HG03103 (cell line): ENCODE measurements at regions not wholly inside any gene's neighbourhood (a gene's known extent, or its start where the extent isn't known, plus 50 kb on each side); places are given as distances from the start of the nearest gene placed in this dataset.

Source experiments
- ATAC-seq: cut with Tn5 transposase; IDR thresholded peaks from one replicate; pipeline ENCODE4 v1.9.1; 2021; ENCODE audit warnings: low read depth; ENCODE audit not compliant: unreplicated experiment

GRCh38 chr2:12424219-12424618 lies 292.5 kb upstream of the TRIB2 start:
- no peak for ATAC-seq

- ATAC-seq: no peak
Observed at GRCh38 chr2:12424809-12425208, 291.9 kb upstream of the TRIB2 start.

- no peak for ATAC-seq
Observed at GRCh38 chr2:12428324-12428723, 288.4 kb upstream of the TRIB2 start.

- no peak for ATAC-seq
Observed at GRCh38 chr2:12428786-12429185, 287.9 kb upstream of the TRIB2 start.

- ATAC-seq: no peak
Observed at GRCh38 chr2:12429779-12430406, 286.8 kb upstream of the TRIB2 start.

- peak; percentile 91 for ATAC-seq
Observed at GRCh38 chr2:12430407-12431133, 286.2 kb upstream of the TRIB2 start.

- no peak for ATAC-seq
Observed at GRCh38 chr2:12432985-12433625, 283.6 kb upstream of the TRIB2 start.

- no peak for ATAC-seq
Observed at GRCh38 chr2:12433626-12433990, 283.1 kb upstream of the TRIB2 start.

GRCh38 chr2:12434630-12435098 lies 282.1 kb upstream of the TRIB2 start:
- no peak for ATAC-seq

GRCh38 chr2:12435430-12436222 lies 281.1 kb upstream of the TRIB2 start:
- no peak for ATAC-seq

GRCh38 chr2:12436483-12436882 lies 280.3 kb upstream of the TRIB2 start:
- no peak for ATAC-seq

- no peak for ATAC-seq
Observed at GRCh38 chr2:12436935-12437561, 279.7 kb upstream of the TRIB2 start.

- no peak for ATAC-seq
Observed at GRCh38 chr2:12440731-12441130, 276.0 kb upstream of the TRIB2 start.

- ATAC-seq: no peak
Observed at GRCh38 chr2:12441750-12442475, 274.8 kb upstream of the TRIB2 start.

GRCh38 chr2:12442476-12442847 lies 274.3 kb upstream of the TRIB2 start:
- ATAC-seq: no peak

- ATAC-seq: no peak
Observed at GRCh38 chr2:12448846-12449505, 267.8 kb upstream of the TRIB2 start.

GRCh38 chr2:12451726-12452125 lies 265.0 kb upstream of the TRIB2 start:
- no peak for ATAC-seq

GRCh38 chr2:12452185-12452584 lies 264.6 kb upstream of the TRIB2 start:
- ATAC-seq: no peak

- ATAC-seq: no peak
Observed at GRCh38 chr2:12453731-12454130, 263.0 kb upstream of the TRIB2 start.
